ENCODE measurements at regions not wholly inside any gene's neighbourhood (a gene's known extent, or its start where the extent isn't known, plus 50 kb on each side); places are given as distances from the start of the nearest gene placed in this dataset.

GRCh38 chr4:162767083-162767482 is 399.6 kb downstream of the NAF1 start:
- no peak for TF ChIP-seq POLR2A (IDR thresholded peaks at IDR 0.05; ENCODE audit: low read depth, low read length)
- no peak for TF ChIP-seq POLR2AphosphoS5 (IDR thresholded peaks at IDR 0.05; ENCODE audit: low read depth, low read length)
